ENCODE measurements at regions not wholly inside any gene's neighbourhood (a gene's known extent, or its start where the extent isn't known, plus 50 kb on each side); places are given as distances from the start of the nearest gene placed in this dataset.

GRCh38 chr12:33614630-33615029 is 175.0 kb upstream of the SYT10 start:
- TF ChIP-seq POLR2A (IDR thresholded peaks at IDR 0.05; ENCODE audit: low read length) (no peak), CTCF (IDR thresholded peaks at IDR 0.05) (no peak), CHD2 (IDR thresholded peaks at IDR 0.05; ENCODE audit: low read length, partially characterized antibody) (no peak), PBX3 (IDR thresholded peaks at IDR 0.05) (no peak), KDM1A (IDR thresholded peaks at IDR 0.05; ENCODE audit: low read depth) (no peak), REST (IDR thresholded peaks at IDR 0.05) (no peak), CEBPB (IDR thresholded peaks at IDR 0.05) (no peak), EP300 (IDR thresholded peaks at IDR 0.05) (no peak), GATA3 (IDR thresholded peaks at IDR 0.05; ENCODE audit: borderline replicate concordance) (no peak), MAFK (IDR thresholded peaks at IDR 0.05; ENCODE audit: partially characterized antibody) (no peak)
